Neuronal stem cell (in vitro differentiated cells): ENCODE measurements at regions not wholly inside any gene's neighbourhood (a gene's known extent, or its start where the extent isn't known, plus 50 kb on each side); places are given as distances from the start of the nearest gene placed in this dataset.
A peak's percentile ranks its signal among the peaks of the same experiment; 100 is the strongest.

Experiments used
- DNase-seq: peaks from one replicate; pipeline ENCODE4 v3.0.0-alpha.2; 2013; ENCODE audit warnings: low spot score
- H2AFZ ChIP-seq: one replicate; pipeline ENCODE4 v1.6.1; 2013; ENCODE audit warnings: mild to moderate bottlenecking, low read length, inconsistent platforms
- H2AK5ac ChIP-seq: 2 replicates; pipeline ENCODE4 v1.6.1; 2013; ENCODE audit warnings: low read depth, mild to moderate bottlenecking, inconsistent platforms, low read length, moderate library complexity, mixed read lengths
- H2BK120ac ChIP-seq: 2 replicates; pipeline ENCODE4 v1.6.1; 2013; ENCODE audit warnings: low read depth, mild to moderate bottlenecking, inconsistent platforms, low read length, moderate library complexity, mixed read lengths
- H2BK12ac ChIP-seq: one replicate; pipeline ENCODE4 v1.6.1; 2013; ENCODE audit warnings: low read length, inconsistent platforms
- H2BK15ac ChIP-seq: 2 replicates; pipeline ENCODE4 v1.6.1; 2013; ENCODE audit warnings: mild to moderate bottlenecking, low read length, inconsistent platforms, mixed read lengths
- H2BK5ac ChIP-seq: one replicate; pipeline ENCODE4 v1.6.1; 2013; ENCODE audit warnings: inconsistent platforms, mild to moderate bottlenecking, low read length, moderate library complexity
- H3K14ac ChIP-seq: one replicate; pipeline ENCODE4 v1.6.1; 2013; ENCODE audit warnings: low read length, inconsistent platforms
- H3K18ac ChIP-seq: 2 replicates; pipeline ENCODE4 v1.6.1; 2013; ENCODE audit warnings: low read length, inconsistent platforms
- H3K23ac ChIP-seq: 2 replicates; pipeline ENCODE4 v1.6.1; 2013; ENCODE audit warnings: low read depth, mild to moderate bottlenecking, mixed read lengths, low read length, inconsistent platforms; ENCODE audit not compliant: poor library complexity
- H3K27ac ChIP-seq: replicated peaks from 3 replicates; pipeline ENCODE4 v1.5.1; 2013; ENCODE audit warnings: low read length, inconsistent platforms
- H3K27me3 ChIP-seq, 3 experiments: 2 replicates each; pipeline ENCODE4 v1.6.1; 2013; ENCODE audit warnings: low read length in 3 of 3, mild to moderate bottlenecking in 2 of 3, inconsistent platforms in 1 of 3, low read depth in 1 of 3, mixed read lengths in 1 of 3, moderate library complexity in 1 of 3; ENCODE audit not compliant: control insufficient read depth in 3 of 3, insufficient read depth in 3 of 3
- H3K36me3 ChIP-seq, 2 donors: replicated peaks in 1 of 2; 2 replicates each; pipeline ENCODE4 v1.6.1; 2013; ENCODE audit warnings: low read length in 2 of 2; ENCODE audit not compliant: control insufficient read depth in 2 of 2, insufficient read depth in 2 of 2
- H3K4ac ChIP-seq: 2 replicates; pipeline ENCODE4 v1.6.1; 2013; ENCODE audit warnings: inconsistent platforms, mild to moderate bottlenecking, low read length, moderate library complexity
- H3K4me1 ChIP-seq, 2 donors: 1 replicate in 1 of 2; 2 replicates in 1 of 2; pipeline ENCODE4 v1.6.1; 2013; ENCODE audit warnings: low read length in 2 of 2, low read depth in 1 of 2; ENCODE audit not compliant: control insufficient read depth in 2 of 2, insufficient read depth in 1 of 2
- H3K4me2 ChIP-seq: one replicate; pipeline ENCODE4 v1.6.1; 2013; ENCODE audit warnings: mild to moderate bottlenecking, low read length, inconsistent platforms; ENCODE audit not compliant: insufficient read depth, poor library complexity, severe bottlenecking
- H3K4me3 ChIP-seq, 2 donors: 2 replicates each; pipeline ENCODE4 v1.5.1; 2013; ENCODE audit warnings: low read length in 2 of 2, mild to moderate bottlenecking in 2 of 2, inconsistent platforms in 1 of 2, moderate library complexity in 1 of 2
- H3K79me1 ChIP-seq: one replicate; pipeline ENCODE4 v1.6.1; 2013; ENCODE audit warnings: low read depth, mild to moderate bottlenecking, inconsistent platforms, low read length, moderate library complexity
- H3K9ac ChIP-seq: one replicate; pipeline ENCODE4 v1.6.1; 2013; ENCODE audit warnings: mild to moderate bottlenecking, low read depth, low read length, inconsistent platforms; ENCODE audit not compliant: poor library complexity
- H3K9me3 ChIP-seq, 2 donors: replicated peaks in 1 of 2; 2 replicates each; pipeline versions ENCODE3 to v1.6.1; 2013; ENCODE audit warnings: low read length in 2 of 2, mild to moderate bottlenecking in 2 of 2, inconsistent platforms in 1 of 2, low read depth in 1 of 2, mixed read lengths in 1 of 2, moderate library complexity in 1 of 2; ENCODE audit not compliant: control insufficient read depth in 2 of 2, insufficient read depth in 1 of 2
- H4K8ac ChIP-seq: one replicate; pipeline ENCODE4 v1.6.1; 2013; ENCODE audit warnings: low read depth, mild to moderate bottlenecking, inconsistent platforms, low read length, moderate library complexity
- H4K91ac ChIP-seq: one replicate; pipeline ENCODE4 v1.6.1; 2013; ENCODE audit warnings: low read length, low read depth, mild to moderate bottlenecking, inconsistent platforms; ENCODE audit not compliant: poor library complexity
- WGBS, 2 donors: extraction: QIAGEN DNeasy Blood & Tissue Kit; methylation state at CpG; one replicate each; pipeline ENCODE4 v1.1.7; 2013; ENCODE audit warnings: missing lambda C conversion rate in 2 of 2, mixed read lengths in 1 of 2; ENCODE audit not compliant: insufficient read length in 2 of 2, insufficient replicate concordance in 1 of 2; ENCODE audit errors: extremely low coverage in 2 of 2; 5-methylcytosine and 5-hydroxymethylcytosine counted together

GRCh38 chr11:13073119-13073981, 64.2 kb downstream of the RASSF10 start:
- Histone ChIP-seq H2BK120ac (no peak overlapping the region), H3K9me3 (no peaks in the 10 kb centered on the region), H3K23ac (peak overlapping the region; percentile 62), H2BK5ac (no peak overlapping the region), H3K27me3 (peaks cover 0 to 18% (median 0%) of the 10 kb centered on the region in 3 experiments), H4K91ac (no peak overlapping the region), H2AK5ac (peak overlapping the region; percentile 33), H3K9ac (no peak overlapping the region), H3K14ac (no peak overlapping the region), H2AFZ (no peak overlapping the region), H3K4me2 (no peak overlapping the region), H2BK15ac (no peak overlapping the region), H3K18ac (no peak overlapping the region), H3K4me1 (no peaks in the 10 kb centered on the region), H3K4ac (no peak overlapping the region), H4K8ac (no peak overlapping the region), H3K27ac (no peak overlapping the region), H3K4me3 (peak overlapping the region in 1 of 2 donors; percentile 32), H3K36me3 (no peaks in the 10 kb centered on the region), H3K79me1 (no peaks in the 10 kb centered on the region), H2BK12ac (peak overlapping the region; percentile 14)
- DNase-seq, result no peak
- WGBS, 2 donors, result no CpG with 5 or more reads among the region's 13 CpGs

GRCh38 chr11:13074714-13075464, 65.8 kb downstream of the RASSF10 start:
- DNase-seq, result no peak
- Histone ChIP-seq H2BK15ac (no peak overlapping the region), H2BK120ac (no peak overlapping the region), H3K4ac (no peak overlapping the region), H2BK12ac (no peak overlapping the region), H3K27me3 (peaks cover 0 to 20% (median 0%) of the 10 kb centered on the region in 3 experiments), H4K8ac (no peak overlapping the region), H3K4me3 (no peak overlapping the region), H3K4me2 (no peak overlapping the region), H3K4me1 (no peaks in the 10 kb centered on the region), H3K9me3 (no peaks in the 10 kb centered on the region), H3K14ac (no peak overlapping the region), H3K23ac (no peak overlapping the region), H3K18ac (no peak overlapping the region), H3K36me3 (no peaks in the 10 kb centered on the region), H2BK5ac (no peak overlapping the region), H2AFZ (no peak overlapping the region), H3K79me1 (no peaks in the 10 kb centered on the region), H3K9ac (no peak overlapping the region), H4K91ac (no peak overlapping the region), H2AK5ac (no peak overlapping the region), H3K27ac (no peak overlapping the region)
- no CpG with 5 or more reads among the region's 6 CpGs for WGBS, 2 donors

GRCh38 chr11:13076961-13077360, 67.8 kb downstream of the RASSF10 start:
- H3K4me1 ChIP-seq, result no peaks in the 10 kb centered on the region
- no peak for DNase-seq
- no peak overlapping the region for H2BK120ac ChIP-seq
- peaks cover 0 to 23% (median 0%) of the 10 kb centered on the region in 3 experiments for H3K27me3 ChIP-seq
- H3K4me3 ChIP-seq, result no peak overlapping the region
- H3K79me1 ChIP-seq, result no peaks in the 10 kb centered on the region
- peaks cover 0 to 2% of the 10 kb centered on the region in 2 donors for H3K9me3 ChIP-seq
- no peak overlapping the region for H3K4me2 ChIP-seq
- H3K4ac ChIP-seq, result no peak overlapping the region
- no peak overlapping the region for H3K14ac ChIP-seq
- H2AK5ac ChIP-seq, result no peak overlapping the region
- H3K27ac ChIP-seq, result no peak overlapping the region
- H2BK5ac ChIP-seq, result no peak overlapping the region
- no CpG with 5 or more reads among the region's 2 CpGs for WGBS, 2 donors
- H3K18ac ChIP-seq, result no peak overlapping the region
- H2BK12ac ChIP-seq, result no peak overlapping the region
- H2AFZ ChIP-seq, result no peak overlapping the region
- no peak overlapping the region for H3K23ac ChIP-seq
- no peak overlapping the region for H2BK15ac ChIP-seq
- no peaks in the 10 kb centered on the region for H3K36me3 ChIP-seq
- H4K91ac ChIP-seq, result no peak overlapping the region
- H4K8ac ChIP-seq, result no peak overlapping the region
- no peak overlapping the region for H3K9ac ChIP-seq

- H2AK5ac ChIP-seq, result no peak overlapping the region
- no peak overlapping the region for H3K27ac ChIP-seq
- no peak overlapping the region for H2AFZ ChIP-seq
- no peak overlapping the region for H4K8ac ChIP-seq
- no peak overlapping the region for H2BK12ac ChIP-seq
- no peaks in the 10 kb centered on the region for H3K79me1 ChIP-seq
- H4K91ac ChIP-seq, result no peak overlapping the region
- no peak overlapping the region for H2BK5ac ChIP-seq
- H3K18ac ChIP-seq, result no peak overlapping the region
- no peaks in the 10 kb centered on the region for H3K4me1 ChIP-seq
- H3K36me3 ChIP-seq, result no peaks in the 10 kb centered on the region
- no peak overlapping the region for H3K23ac ChIP-seq
- no peak overlapping the region for H2BK15ac ChIP-seq
- H3K4me3 ChIP-seq, result no peak overlapping the region
- H3K9me3 ChIP-seq, result peaks cover 0 to 2% of the 10 kb centered on the region in 2 donors
- no peak overlapping the region for H3K4me2 ChIP-seq
- H2BK120ac ChIP-seq, result no peak overlapping the region
- no peak overlapping the region for H3K9ac ChIP-seq
- no peak overlapping the region for H3K4ac ChIP-seq
- DNase-seq, result no peak
- H3K27me3 ChIP-seq, result peaks cover 0 to 39% (median 0%) of the 10 kb centered on the region in 3 experiments
- no CpG with 5 or more reads among the region's 8 CpGs for WGBS, 2 donors
- H3K14ac ChIP-seq, result no peak overlapping the region
These were observed 71.7 kb downstream of the RASSF10 start for GRCh38 chr11:13080861-13081260.
